HepG2 (cell line): ENCODE measurements at regions not wholly inside any gene's neighbourhood (a gene's known extent, or its start where the extent isn't known, plus 50 kb on each side); places are given as distances from the start of the nearest gene placed in this dataset.

Source experiments
- ATAC-seq: fragments of 200-7000 bp; cut with Tn5 transposase; 3 replicates; pipeline ENCODE4 v1.9.1; 2020; ENCODE audit warnings: mild to moderate bottlenecking, moderate library complexity
- BruUV-seq: library from RNA; stranded (reverse); fragments of 400-500 nt; replicated peaks from 2 replicates; lab custom pipeline; 2021; lab: Mats Ljungman, UMichigan
- CTCF ChIA-PET: fragments of 300-600 bp; formaldehyde crosslinking; extraction: SDS; loops from one replicate; lab custom pipeline; 2021; ENCODE audit warnings: low total read pairs, inconsistent platforms, low intra/inter-chr PET ratio; lab: Yijun Ruan, JAX
- POLR2A ChIA-PET: fragments of 350-600 bp; sonication (Branson Sonifier 250); formaldehyde crosslinking; loops from one replicate; lab custom pipeline; 2020; ENCODE audit warnings: antibody characterized with exemption, inconsistent platforms; lab: Yijun Ruan, JAX
- DNase-seq: peaks from one replicate; pipeline ENCODE4 v3.0.0-alpha.2; 2015; ENCODE audit warnings: low spot score
- FAIRE-seq: peaks from 3 replicates; lab custom pipeline; 2011; peaks lifted over from hg19 to GRCh38; lab: Jason Lieb, UNC
- H2AFZ ChIP-seq: one replicate; pipeline ENCODE4 v1.6.1; 2011; ENCODE audit warnings: low read length, inconsistent platforms
- H3K27ac ChIP-seq: fragments of 300-600 bp; 3 replicates; pipeline ENCODE4 v1.8.0; 2011; ENCODE audit warnings: mixed run types, mild to moderate bottlenecking, mixed read lengths, low read length, inconsistent platforms; ENCODE audit not compliant: insufficient read depth; ENCODE audit errors: extremely low read length
- H3K27me3 ChIP-seq, 2 experiments: fragments of 200-600 bp in 1 of 2; 2 replicates in 1 of 2; 3 replicates in 1 of 2; pipeline versions ENCODE4 v1.6.0 to v1.8.0; 2011; ENCODE audit warnings: low read length in 2 of 2, mild to moderate bottlenecking in 2 of 2, moderate library complexity in 2 of 2, inconsistent platforms in 1 of 2; ENCODE audit not compliant: insufficient read depth in 2 of 2, control insufficient read depth in 1 of 2
- H3K36me3 ChIP-seq, 2 experiments: fragments of 200-600 bp in 1 of 2; replicated peaks in 1 of 2; 2 replicates in 1 of 2; 3 replicates in 1 of 2; pipeline versions ENCODE4 v1.5.1 to v1.8.0; 2011; ENCODE audit warnings: low read length in 2 of 2, inconsistent platforms in 1 of 2; ENCODE audit not compliant: insufficient read depth in 2 of 2, control insufficient read depth in 1 of 2
- H3K4me1 ChIP-seq: 2 replicates; pipeline ENCODE4 v1.5.1; 2012; ENCODE audit warnings: low read length, inconsistent platforms; ENCODE audit not compliant: insufficient read depth
- H3K4me2 ChIP-seq: 2 replicates; pipeline ENCODE4 v1.6.0; 2011; ENCODE audit warnings: low read depth, low read length, inconsistent platforms
- H3K4me3 ChIP-seq, 3 experiments: fragments of 200-600 bp in 1 of 3; sonication (generic), shearing (Covaris generic) in 1 of 3; replicated peaks in 1 of 3; 2 replicates each; pipeline ENCODE4 v1.5.1; 2011 to 2016; ENCODE audit warnings: low read length in 3 of 3, inconsistent platforms in 2 of 3, low read depth in 2 of 3, mild to moderate bottlenecking in 2 of 3, control low read depth in 1 of 3, mixed read lengths in 1 of 3; ENCODE audit not compliant: insufficient read depth in 1 of 3
- H3K79me2 ChIP-seq: one replicate; pipeline ENCODE4 v1.6.1; 2011; ENCODE audit warnings: low read length, inconsistent platforms; ENCODE audit not compliant: insufficient read depth
- H3K9ac ChIP-seq: 2 replicates; pipeline ENCODE4 v1.6.0; 2011; ENCODE audit warnings: mild to moderate bottlenecking, low read depth, low read length, inconsistent platforms; ENCODE audit not compliant: insufficient read depth
- H3K9me3 ChIP-seq: 2 replicates; pipeline ENCODE4 v1.5.1; 2012; ENCODE audit warnings: mild to moderate bottlenecking, low read length
- H4K20me1 ChIP-seq: 2 replicates; pipeline ENCODE4 v1.6.0; 2011; ENCODE audit warnings: inconsistent platforms, mild to moderate bottlenecking, low read length, moderate library complexity; ENCODE audit not compliant: insufficient read depth
- ADNP ChIP-seq: sonication (generic); formaldehyde crosslinking; IDR thresholded peaks from 2 replicates; pipeline ENCODE4 v1.4.0; 2020; ENCODE audit warnings: missing genetic modification reagents
- EED ChIP-seq: sonication (generic); formaldehyde crosslinking; IDR thresholded peaks from 2 replicates; pipeline ENCODE4 v1.5.0; 2020; ENCODE audit warnings: mild to moderate bottlenecking, missing genetic modification reagents
- IRF2 ChIP-seq: IDR thresholded peaks from 2 replicates; pipeline ENCODE4 v1.6.1; 2018; ENCODE audit warnings: missing genetic modification reagents, missing compliant biosample characterization
- NFYC ChIP-seq: IDR thresholded peaks from 2 replicates; pipeline ENCODE4 v1.6.1; 2016; ENCODE audit warnings: missing genetic modification reagents, missing compliant biosample characterization
- PLSCR1 ChIP-seq: sonication (generic); formaldehyde crosslinking; IDR thresholded peaks from 2 replicates; pipeline ENCODE4 v1.5.0; 2020; ENCODE audit warnings: missing genetic modification reagents, mild to moderate bottlenecking, borderline replicate concordance
- POLR2A ChIP-seq, 2 experiments: IDR thresholded peaks; 2 replicates each; pipeline ENCODE4 v1.6.1; 2011; ENCODE audit warnings: low read depth in 2 of 2, low read length in 2 of 2, mild to moderate bottlenecking in 1 of 2, moderate library complexity in 1 of 2; ENCODE audit not compliant: insufficient read depth in 1 of 2
- RXRB ChIP-seq: IDR thresholded peaks from 2 replicates; pipeline ENCODE4 v1.6.1; 2016; ENCODE audit warnings: borderline replicate concordance, missing genetic modification reagents, missing compliant biosample characterization
- SAP130 ChIP-seq: IDR thresholded peaks from 2 replicates; pipeline ENCODE4 v1.6.1; 2016; ENCODE audit warnings: low read depth
- SNAI1 ChIP-seq: sonication (generic); formaldehyde crosslinking; IDR thresholded peaks from 2 replicates; pipeline ENCODE4 v1.5.0; 2020; ENCODE audit warnings: mild to moderate bottlenecking, missing genetic modification reagents, borderline replicate concordance
- TP53 ChIP-seq: sonication (generic); formaldehyde crosslinking; conservative IDR thresholded peaks from 2 replicates; pipeline ENCODE4 v1.4.0; 2020; ENCODE audit warnings: missing genetic modification reagents
- ZFP36 ChIP-seq: fragments of 150-350 bp; IDR thresholded peaks from 2 replicates; pipeline ENCODE4 v1.6.1; 2018; ENCODE audit warnings: borderline replicate concordance, low read length, low read depth; ENCODE audit not compliant: partially characterized antibody
- ZKSCAN8 ChIP-seq: IDR thresholded peaks from 2 replicates; pipeline ENCODE4 v1.6.1; 2016; ENCODE audit warnings: borderline replicate concordance, missing genetic modification reagents, missing compliant biosample characterization
- ZNF580 ChIP-seq: IDR thresholded peaks from 2 replicates; pipeline ENCODE4 v1.6.1; 2016; ENCODE audit warnings: low read depth, borderline replicate concordance
- ZNF646 ChIP-seq: sonication (generic); formaldehyde crosslinking; IDR thresholded peaks from 2 replicates; pipeline ENCODE4 v1.9.0; 2021; ENCODE audit warnings: mild to moderate bottlenecking, missing genetic modification reagents
- ZNF703 ChIP-seq: sonication (generic); formaldehyde crosslinking; IDR thresholded peaks from 2 replicates; pipeline ENCODE4 v1.5.1; 2020; ENCODE audit warnings: missing genetic modification reagents, mild to moderate bottlenecking, moderate library complexity, borderline replicate concordance
- WGBS: methylation state at CpG from one replicate; pipeline ENCODE4 v1.1.6; 2017; ENCODE audit warnings: low lambda C conversion rate; 5-methylcytosine and 5-hydroxymethylcytosine counted together
- in situ Hi-C: cut with HindIII; loops from 2 replicates; pipeline ENCODE4 v1.10.0; 2017; ENCODE audit warnings: low pct_unique_long_range_greater_than_20kb; ENCODE audit not compliant: extremely low pct_ligation_motif_present
- intact Hi-C: fragments of 100-400 bp; cut with micrococcal nuclease; formaldehyde crosslinking; loops from one replicate; pipeline ENCODE4 v1.10.0; 2022; ENCODE audit not compliant: unreplicated experiment

GRCh38 chr10:35898716-35899440, 256.8 kb upstream of the FZD8 start (continued):
- TF ChIP-seq PLSCR1 (CRISPR knock-in tag) (no peak), NFYC (CRISPR knock-in tag) (no peak), POLR2A (IDR thresholded peaks at IDR 0.05; ENCODE audit: insufficient read depth in 1 of 2, low read depth in 2 of 2, low read length in 2 of 2) (no peak), ADNP (CRISPR knock-in tag) (no peak), IRF2 (CRISPR knock-in tag) (no peak), TP53 (CRISPR knock-in tag) (no peak), SAP130 (no peak), ZNF580 (no peak), ZFP36 (no peak)

GRCh38 chr10:35896001-35896400, 253.9 kb upstream of the FZD8 start:
- Histone ChIP-seq H3K9me3 (no peaks in the 10 kb centered on the region), H3K4me3 (no peak overlapping the region), H3K36me3 (no peaks in the 10 kb centered on the region), H2AFZ (no peak overlapping the region), H3K9ac (no peak overlapping the region), H3K4me1 (no peaks in the 10 kb centered on the region), H3K27me3 (peaks cover 0 to 4% of the 10 kb centered on the region in 2 experiments; a peak in 1 of 5 replicates), H3K4me2 (no peak overlapping the region), H3K27ac (no peak overlapping the region), H4K20me1 (no peaks in the 10 kb centered on the region), H3K79me2 (no peaks in the 10 kb centered on the region)
- FAIRE-seq (no peak), DNase-seq (no peak), ATAC-seq (no peak)
- in situ Hi-C loops: no loop called here
- WGBS: 7% methylated on average over 5 of the region's 5 CpGs
- TF ChIP-seq SNAI1 (no peak), IRF2 (CRISPR knock-in tag) (no peak), ZNF646 (CRISPR knock-in tag) (no peak), ZNF703 (no peak), ZKSCAN8 (CRISPR knock-in tag) (no peak), EED (no peak), RXRB (CRISPR knock-in tag) (no peak)
- intact Hi-C loops: no loop called here
- POLR2A ChIA-PET: no interaction called here
- BruUV-seq: no TSS peak
- CTCF ChIA-PET: no interaction called here
